ENCODE measurements at regions not wholly inside any gene's neighbourhood (a gene's known extent, or its start where the extent isn't known, plus 50 kb on each side); places are given as distances from the start of the nearest gene placed in this dataset.

DNA sequence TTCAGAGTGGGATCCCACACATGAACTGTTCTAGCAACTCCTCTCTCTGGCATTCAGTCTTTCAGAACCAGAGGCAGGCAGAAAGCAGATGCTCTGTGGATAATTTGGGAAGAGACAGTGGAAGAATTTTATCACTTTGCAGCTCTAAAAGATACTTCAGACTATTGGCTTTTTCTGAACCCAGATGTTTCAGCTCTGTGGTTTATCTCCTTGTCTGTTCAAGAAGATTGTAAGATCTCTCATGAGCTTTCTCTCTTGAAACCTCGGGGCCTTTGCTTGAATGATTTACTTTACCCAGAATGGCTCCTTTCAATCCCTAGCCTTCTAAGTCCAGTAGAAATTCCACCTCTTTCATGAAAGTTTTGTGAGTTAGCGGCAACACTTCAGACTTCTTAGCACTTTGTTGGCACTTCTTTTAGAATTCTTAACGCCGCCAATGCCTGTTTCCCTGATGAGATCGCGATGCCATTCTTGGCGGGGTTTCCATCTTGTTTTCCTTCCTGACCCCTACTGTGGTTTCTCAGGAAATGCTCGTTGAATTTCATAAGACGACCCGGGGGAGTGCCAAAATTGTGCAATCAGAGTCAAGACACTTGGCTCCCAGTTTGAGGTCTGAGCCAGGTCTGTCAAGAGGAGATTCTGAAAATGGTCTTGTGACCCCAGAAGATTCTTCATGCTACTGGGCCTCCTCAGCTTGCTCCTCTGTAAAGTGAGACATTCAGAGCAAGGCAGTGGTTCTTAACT lies 107.0 kb upstream of the PRICKLE1 start:
- TF ChIP-seq, protein P1, sequence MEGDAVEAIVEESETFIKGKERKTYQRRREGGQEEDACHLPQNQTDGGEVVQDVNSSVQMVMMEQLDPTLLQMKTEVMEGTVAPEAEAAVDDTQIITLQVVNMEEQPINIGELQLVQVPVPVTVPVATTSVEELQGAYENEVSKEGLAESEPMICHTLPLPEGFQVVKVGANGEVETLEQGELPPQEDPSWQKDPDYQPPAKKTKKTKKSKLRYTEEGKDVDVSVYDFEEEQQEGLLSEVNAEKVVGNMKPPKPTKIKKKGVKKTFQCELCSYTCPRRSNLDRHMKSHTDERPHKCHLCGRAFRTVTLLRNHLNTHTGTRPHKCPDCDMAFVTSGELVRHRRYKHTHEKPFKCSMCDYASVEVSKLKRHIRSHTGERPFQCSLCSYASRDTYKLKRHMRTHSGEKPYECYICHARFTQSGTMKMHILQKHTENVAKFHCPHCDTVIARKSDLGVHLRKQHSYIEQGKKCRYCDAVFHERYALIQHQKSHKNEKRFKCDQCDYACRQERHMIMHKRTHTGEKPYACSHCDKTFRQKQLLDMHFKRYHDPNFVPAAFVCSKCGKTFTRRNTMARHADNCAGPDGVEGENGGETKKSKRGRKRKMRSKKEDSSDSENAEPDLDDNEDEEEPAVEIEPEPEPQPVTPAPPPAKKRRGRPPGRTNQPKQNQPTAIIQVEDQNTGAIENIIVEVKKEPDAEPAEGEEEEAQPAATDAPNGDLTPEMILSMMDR (IDR thresholded peaks at IDR 0.05; ENCODE audit: insufficient read depth, low read depth, low read length) = no peak
- no peak for TF ChIP-seq EZH2 (IDR thresholded peaks at IDR 0.05; ENCODE audit: insufficient read depth, low read length)
